ENCODE measurements at regions not wholly inside any gene's neighbourhood (a gene's known extent, or its start where the extent isn't known, plus 50 kb on each side); places are given as distances from the start of the nearest gene placed in this dataset.

GRCh38 chr5:14946815-14947620 lies 75.4 kb upstream of the ANKH start:
- no peak for TF ChIP-seq REST (IDR thresholded peaks at IDR 0.05; ENCODE audit: low read depth, low read length)
- peak; percentile 47 to 59 (median 50); a peak in 5 of 6 replicates for TF ChIP-seq CTCF (IDR thresholded peaks at IDR 0.05 in 2 of 3, conservative IDR thresholded peaks at IDR 0.05 in 1 of 3; ENCODE audit: control insufficient read depth in 2 of 3, extremely low read depth in 1 of 3, insufficient read depth in 1 of 3, low read depth in 3 of 3, low read length in 3 of 3)
- TF ChIP-seq EZH2 (IDR thresholded peaks at IDR 0.05; ENCODE audit: borderline replicate concordance, control insufficient read depth, low read depth, low read length) = no peak
- TF ChIP-seq CBFB (IDR thresholded peaks at IDR 0.05; ENCODE audit: low read depth) = no peak
- no peak for TF ChIP-seq POLR2A (IDR thresholded peaks at IDR 0.05; ENCODE audit: low read depth, low read length)
- TF ChIP-seq ZNF217 (IDR thresholded peaks at IDR 0.05) = no peak
- TF ChIP-seq ATF2 (IDR thresholded peaks at IDR 0.05; ENCODE audit: low read length) = no peak
- no peak for TF ChIP-seq CHD2 (IDR thresholded peaks at IDR 0.05; ENCODE audit: borderline replicate concordance, low read depth, low read length)
- TF ChIP-seq RAD21 (IDR thresholded peaks at IDR 0.05; ENCODE audit: insufficient read depth, low read depth, low read length) = peak; percentile 42; the same call in 1 of the 2 replicates
- TF ChIP-seq EP300 (IDR thresholded peaks at IDR 0.05; ENCODE audit: borderline replicate concordance in 1 of 2, control insufficient read depth in 1 of 2, low read depth in 2 of 2, low read length in 2 of 2) = no peak
- TF ChIP-seq PRDM15 (CRISPR knock-in tag; IDR thresholded peaks at IDR 0.05) = no peak
- TF ChIP-seq CHD4 (IDR thresholded peaks at IDR 0.05) = no peak
